Fibroblast of skin of right quadriceps (primary cell): ENCODE measurements at regions not wholly inside any gene's neighbourhood (a gene's known extent, or its start where the extent isn't known, plus 50 kb on each side); places are given as distances from the start of the nearest gene placed in this dataset.

Experiments
- DNase-seq: peaks from one replicate; pipeline ENCODE4 v3.0.0-alpha.2; 2013

DNA sequence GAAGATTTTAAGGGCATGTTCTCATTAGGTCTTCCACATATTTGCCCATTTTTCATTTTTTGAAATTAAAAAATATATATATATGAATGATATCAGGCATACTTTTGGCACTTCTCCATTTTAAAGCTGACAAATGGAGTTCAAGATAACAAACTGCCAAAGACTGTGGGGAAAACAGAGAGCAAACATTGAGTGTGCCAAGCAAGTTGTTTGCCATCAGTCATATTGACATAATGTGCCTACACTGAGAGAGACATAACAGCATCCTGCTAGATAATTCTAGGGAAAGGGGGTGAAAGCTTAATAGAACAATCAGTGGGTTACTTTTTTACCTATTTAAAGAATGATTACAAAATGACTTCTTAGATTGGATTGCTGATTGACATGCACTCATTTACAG lies 529.4 kb upstream of the CXADR start:
- DNase-seq = no peak

DNA sequence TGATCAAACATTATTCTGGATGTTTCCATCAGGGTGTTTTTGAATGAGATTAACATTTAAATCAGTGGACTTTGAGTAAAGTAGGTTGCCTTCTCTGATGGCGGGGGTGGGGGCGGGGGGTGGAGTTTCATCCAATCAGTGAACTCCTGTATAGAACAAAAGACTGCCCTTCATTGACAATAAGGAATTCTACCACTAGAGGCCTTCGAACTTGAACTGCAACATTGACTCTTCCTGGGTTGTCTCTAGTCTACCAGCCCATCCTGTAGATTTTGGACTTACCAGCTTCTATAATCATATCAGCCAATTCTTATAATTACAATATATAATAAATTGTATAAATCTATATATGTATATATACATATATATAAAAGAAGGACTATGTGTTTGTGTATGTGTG lies 520.4 kb upstream of the CXADR start:
- no peak for DNase-seq

DNA sequence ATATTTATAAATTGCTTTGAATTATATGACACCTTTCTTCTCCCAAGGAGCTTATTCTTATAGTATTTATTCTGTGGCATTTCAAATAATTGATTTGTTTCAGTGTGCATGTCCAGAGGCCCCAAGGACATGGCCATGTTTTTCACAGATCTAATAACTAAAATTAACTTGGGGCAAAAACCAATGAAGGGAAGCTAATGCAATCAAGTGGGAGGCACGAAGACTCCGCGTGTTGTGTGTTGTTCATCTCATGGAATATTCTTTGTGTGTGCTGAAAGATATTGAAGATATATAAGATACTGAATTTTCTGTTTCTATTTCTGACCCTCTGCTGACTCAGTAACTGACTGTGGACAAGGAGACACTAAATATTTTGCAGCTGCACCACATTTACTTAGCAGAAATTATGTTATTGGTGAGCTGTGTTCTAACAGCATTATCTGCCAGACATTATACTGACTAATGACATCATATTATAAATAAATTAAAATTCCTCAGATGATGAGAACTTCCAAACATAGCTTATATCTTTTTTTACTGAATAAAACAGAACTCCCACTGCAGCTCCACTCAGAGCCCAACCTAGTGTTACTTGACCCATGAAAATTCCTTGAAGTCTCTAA lies 519.3 kb upstream of the CXADR start:
- DNase-seq = no peak

DNA sequence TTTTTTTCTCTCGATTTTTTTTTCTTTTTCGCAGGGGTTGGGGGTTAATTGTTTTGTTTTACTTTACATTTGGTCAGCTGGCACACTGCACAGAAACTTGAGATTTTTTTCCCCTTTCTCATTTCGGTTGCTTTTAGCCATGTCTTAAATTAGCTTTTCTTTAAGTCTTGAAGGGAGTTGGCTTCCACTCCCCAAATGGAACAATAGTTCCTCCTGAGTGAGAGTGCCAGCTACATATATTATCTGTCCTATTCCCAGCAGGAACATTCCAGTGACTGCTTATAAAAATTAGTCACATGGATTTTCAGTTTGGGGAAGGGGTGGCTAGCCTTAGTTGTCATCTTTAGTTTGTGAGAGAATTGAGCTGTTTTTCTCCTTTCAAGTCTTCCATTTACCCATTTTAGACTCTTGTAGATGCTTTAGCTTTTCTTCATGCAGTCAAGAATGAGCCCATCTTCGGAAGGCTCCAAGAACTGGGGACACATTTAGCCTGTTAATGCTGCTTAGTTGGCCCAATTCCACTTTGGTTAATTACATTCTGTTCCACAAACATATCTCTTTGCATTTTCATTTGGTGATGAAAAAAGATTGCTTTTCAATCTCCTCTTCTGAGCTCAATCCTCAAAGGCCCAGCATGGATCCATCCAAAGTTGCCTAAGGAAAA lies 510.1 kb upstream of the CXADR start:
- no peak for DNase-seq

DNA sequence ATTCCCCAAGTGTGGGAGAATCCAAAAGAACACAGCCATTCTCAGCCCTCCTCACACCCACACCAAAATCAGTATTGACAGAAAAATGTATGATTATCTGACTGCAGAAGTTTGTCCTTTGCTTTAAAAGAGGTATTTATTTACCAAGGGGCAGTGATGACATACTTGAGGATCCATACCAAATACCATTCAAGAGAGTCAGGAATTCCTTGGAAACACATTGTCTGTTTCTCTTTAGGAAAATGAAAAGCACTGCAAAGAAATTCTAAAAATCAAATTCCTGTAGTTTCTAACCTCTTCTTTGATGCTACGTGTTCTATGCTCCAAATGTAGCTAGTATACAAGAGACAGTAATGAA lies 509.6 kb upstream of the CXADR start:
- peak; percentile 73 for DNase-seq

DNA sequence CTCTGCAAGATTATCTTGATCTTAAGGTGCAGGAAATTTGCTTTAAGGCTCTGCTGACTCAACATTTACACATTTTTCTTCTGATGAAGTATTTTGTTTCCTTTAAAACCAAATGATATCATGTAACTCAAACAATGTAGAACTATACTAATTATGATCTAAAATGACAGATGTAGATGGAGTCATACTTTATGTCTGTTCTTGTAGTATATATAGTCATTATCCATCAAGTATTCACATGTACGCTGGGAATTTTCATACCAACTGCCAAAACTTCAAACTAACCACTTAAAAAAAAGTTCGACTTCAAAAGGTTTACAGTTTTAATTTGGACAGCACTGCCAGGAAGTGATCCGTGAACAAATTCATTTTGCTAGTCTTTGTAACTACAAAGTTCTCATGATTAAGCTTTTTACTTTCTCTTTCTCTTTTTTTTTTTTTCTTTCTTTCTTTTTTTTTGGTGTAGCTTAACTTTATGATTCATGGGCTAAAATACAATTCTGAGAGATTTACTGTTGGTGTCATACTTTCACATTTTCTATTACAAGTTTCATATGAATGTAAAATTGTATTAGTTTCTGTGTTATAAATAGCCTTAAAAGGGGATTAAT lies 509.0 kb upstream of the CXADR start:
- peak; percentile 25 for DNase-seq

DNA sequence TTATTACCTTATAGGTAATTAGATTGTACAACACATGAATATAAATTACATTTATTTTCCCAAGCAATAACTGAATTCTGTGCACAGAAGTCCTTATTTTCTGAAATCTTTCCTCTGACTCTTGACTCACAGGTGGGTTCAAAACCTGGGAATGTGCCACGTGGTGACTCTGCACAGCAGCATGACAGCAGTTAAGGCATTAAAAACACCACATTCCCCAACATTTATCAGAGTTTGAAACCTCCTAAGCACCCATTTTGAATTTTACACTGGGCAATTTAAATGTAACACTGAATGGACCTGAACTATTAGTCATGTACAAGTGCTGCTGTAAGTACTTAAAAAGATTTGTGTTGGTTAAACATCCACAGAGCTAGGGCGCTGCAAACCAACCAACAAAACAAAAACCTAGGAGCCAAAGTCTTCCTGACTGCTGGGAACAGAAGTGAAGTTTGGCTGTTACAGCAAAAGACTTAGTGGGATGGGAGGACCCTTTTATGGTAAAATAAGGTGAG lies 480.6 kb upstream of the CXADR start:
- DNase-seq = no peak

DNA sequence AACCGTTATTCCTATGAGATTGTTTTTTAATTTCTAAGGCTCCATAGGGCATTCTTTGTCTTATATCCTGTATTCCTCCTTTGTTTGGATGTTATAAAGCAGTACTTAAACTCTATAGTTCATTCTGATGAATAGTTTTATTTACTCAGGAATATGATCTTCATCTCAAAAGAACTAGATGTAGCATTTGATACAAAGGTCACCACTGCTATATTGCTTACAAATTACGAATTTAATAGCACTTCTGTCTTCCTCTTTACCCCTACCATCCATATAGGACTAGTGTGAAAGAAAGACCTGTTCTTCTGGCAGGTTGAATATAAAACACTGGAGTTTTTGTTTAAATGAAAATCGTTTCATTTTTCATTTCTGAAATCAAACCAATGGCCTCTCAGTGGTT lies 468.1 kb upstream of the CXADR start:
- no peak for DNase-seq

DNA sequence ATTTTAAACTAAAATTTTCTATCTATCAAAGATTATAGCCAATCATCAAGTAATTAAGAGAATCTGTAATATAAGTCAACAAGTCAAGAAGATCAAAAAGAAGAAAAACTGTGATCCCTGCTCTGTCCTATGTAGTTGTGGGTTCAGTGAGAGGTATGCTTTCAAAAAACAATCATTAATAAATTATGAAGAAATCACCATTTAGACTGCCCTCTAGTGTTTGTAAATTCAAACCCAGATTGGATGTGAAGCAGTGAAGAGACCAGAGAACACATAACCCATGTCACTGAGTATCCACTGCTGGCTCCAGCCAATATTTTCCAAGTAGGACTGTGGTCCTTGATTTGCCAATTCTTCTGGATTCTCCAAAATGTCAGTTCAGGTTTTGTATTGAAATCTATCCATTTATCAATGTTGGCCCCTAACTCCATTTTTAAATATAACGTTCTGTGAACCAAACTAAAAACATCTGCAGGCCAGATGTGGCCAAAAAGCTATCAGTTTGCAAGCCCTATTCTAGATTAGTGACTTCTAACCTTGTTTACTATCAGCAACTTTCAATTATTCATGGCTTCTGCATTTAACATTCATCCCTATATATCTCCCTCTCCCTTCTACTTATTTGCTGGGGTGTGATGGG lies 467.5 kb upstream of the CXADR start:
- DNase-seq = peak; percentile 28

DNA sequence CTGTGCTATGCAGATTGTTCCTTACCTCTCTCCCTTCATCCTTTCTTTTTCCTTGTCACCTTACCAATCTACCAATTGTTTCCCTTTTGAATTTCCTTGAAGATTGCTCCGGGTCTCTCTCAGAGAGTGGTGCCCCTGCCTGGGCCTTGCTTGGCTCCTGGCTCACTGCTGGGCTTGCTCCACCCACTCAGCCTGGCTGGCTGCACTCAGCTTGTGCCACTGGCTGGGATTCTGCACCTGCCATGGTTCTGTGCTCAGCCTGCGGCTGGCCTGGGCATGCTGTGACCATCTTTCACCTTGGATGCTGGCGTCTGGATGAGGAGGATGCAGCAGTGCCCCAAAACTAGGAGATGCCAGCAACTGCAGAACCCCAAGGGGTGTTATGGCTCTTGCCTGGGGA lies 463.9 kb upstream of the CXADR start:
- DNase-seq = no peak

DNA sequence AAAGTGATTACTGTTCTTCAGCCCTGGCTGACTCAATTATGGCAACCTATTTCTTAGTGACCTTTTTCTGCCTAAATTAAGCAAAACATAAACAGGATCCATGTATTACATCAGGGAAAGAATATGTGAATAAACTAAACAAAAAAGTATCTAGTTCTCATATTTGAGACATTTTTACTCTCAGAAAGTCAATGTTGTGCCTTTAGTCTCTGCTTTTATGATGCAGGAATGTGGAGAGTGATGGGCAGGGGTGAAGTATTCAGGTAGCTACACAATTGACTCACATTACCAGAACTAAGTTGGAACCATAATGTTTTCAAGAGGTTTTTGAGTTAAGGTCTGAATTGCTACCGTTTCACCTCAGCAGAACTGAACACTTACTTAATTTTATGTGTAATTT lies 462.7 kb upstream of the CXADR start:
- DNase-seq = no peak

DNA sequence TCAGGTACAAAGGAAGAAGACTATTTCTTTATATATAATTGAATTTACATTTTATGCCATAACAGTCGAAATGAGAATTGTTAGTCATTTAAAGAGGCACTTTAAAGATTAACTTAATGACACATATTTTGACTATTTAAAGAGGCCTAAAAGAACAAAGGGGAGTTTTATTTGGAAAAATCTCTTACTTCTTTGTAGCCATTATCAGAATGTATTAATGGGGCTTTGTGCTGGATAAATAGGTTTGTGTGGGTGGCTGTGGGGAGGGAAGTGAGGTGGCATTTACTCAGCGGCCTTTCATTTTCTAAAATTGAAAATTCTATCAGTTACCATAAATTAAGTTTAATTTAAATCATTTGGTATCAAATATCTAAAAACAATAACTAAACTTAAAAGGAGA lies 462.2 kb upstream of the CXADR start:
- DNase-seq = no peak

DNA sequence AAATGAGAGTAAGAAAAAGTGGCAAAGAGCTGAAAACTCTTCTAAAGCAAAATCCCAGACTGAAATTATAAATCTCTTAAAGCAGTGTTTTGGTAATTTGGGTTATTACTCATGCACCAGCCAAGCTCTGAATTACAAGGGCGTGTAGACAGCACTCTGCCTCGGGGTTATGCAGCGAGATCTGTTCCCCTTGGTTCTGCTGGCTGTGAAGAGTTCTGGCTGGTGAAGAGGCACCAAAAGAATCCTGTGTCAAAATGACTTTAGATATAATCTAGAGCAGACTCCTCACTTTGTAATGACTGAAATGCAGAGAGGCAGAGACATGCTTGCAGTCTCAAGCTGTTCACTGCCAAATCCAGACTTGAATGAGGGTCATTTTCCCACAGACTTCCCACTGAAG lies 461.8 kb upstream of the CXADR start:
- no peak for DNase-seq

DNA sequence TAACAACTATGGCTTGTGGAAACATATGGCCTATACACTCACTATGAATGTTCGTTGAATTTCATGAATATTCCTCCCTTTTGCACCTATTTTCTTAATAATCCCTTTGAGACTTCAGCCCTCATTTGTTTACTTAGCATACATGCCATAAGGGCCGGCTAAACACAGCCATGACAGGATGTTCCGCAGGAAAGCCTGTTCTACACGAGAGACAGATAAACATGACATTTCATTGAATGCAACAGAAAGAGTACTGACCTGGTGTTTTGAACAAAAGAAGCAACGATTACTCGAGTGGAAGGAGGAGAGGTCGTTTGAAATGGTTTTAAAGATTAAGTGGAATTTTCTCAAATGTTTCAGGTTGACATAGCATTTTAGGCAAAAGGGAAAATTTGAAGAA lies 459.5 kb upstream of the CXADR start:
- no peak for DNase-seq

DNA sequence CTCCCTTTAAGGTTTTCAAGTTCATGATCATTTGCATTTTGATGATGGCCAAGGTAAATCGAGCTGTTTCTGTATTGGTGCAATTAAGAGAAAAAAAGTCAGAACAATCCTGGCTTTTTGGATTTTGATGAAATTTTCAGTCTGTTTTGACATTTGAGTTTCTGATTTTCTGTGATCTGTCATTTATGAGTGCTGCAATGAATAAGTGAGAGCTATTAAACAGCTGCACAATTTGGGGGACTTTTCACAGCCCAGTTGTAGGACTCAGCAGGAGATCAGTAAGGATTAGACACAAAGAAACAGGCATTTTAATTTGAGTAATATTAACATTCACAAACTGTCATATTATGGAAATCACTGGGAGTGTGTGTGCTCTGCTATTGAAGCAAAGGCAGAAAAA lies 452.9 kb upstream of the CXADR start:
- no peak for DNase-seq

DNA sequence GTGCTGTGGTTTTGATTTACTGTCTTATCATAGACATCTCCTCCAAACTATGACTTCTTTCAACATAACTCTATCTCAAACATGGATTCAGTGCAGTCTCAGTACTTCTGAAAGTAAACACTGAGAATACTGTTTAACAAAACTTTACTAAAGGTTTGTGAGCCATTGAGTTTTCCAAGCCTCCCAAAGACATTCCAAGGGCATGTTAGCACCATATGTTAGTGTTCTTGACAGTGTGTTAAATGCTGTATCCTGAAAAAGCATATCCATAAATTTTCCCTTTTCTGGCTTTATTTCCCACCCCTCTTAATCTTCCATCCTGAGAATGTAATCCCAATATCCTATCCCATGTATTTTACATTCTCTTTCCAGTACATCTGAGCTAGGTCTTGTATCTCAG lies 446.8 kb upstream of the CXADR start:
- DNase-seq = no peak

DNA sequence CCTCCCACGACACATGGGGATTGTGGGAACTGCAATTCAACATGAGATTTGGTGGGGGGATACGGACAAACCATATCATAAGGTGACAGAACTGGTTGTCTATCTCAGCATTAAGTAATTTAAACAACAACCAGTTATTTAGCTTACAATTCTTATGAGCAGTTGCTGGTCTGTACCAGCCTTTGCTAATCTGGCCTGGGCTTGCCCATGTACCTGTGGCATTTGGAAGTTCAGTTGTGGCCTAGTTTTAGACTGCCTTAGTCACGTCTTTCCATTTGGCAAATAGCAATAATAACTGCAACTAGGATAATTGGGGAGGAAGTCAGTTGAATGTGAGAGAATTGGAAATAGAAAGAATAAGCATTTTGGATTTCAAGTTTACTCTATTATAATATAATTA lies 441.8 kb upstream of the CXADR start:
- DNase-seq = no peak

DNA sequence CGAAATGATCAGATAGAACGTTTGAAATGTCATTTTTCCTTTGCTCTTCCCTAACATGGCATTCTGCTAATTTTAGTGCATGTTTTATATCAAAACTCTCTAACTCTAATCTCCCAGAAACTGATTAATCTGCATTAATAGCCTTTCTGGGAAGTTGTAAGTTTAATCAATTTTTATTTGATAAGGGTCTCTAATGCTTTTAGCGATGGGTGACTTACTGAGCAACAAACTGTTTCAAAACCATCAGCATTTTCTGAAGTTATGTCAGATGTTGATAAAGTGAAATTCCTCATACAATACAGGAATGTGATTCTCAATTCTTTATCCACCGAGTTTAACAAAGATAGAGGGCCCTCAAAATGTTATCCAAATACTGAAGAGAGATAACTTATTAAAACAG lies 431.6 kb upstream of the CXADR start:
- no peak for DNase-seq

DNA sequence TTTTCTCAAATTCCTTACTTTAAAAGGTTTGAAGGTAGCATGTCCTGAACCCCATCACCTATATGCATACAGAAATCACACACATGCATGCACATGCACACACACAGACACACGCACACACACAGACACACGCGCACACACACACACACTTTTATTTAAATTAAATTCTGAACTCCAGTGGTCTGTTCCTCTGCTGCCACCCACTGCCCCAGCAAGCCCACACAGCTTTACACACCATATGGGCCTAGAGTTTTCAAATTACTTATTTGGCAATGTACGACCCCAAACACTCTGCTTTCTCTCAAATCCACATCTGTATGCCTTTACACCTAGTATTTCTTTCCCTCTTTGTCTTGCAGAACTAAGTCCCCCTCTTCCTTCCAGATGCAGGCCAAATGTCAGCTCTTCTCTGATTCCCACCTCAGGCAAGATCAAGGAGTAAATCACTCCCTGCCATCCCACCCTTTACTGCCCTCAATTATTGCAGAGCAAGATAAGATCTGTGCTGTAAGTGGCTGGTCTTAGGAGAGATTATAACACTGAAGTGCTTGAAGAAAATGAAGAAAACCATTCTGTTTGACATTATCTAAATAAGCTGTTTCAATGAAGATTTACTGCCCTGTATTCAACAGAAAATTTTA lies 429.9 kb upstream of the CXADR start:
- DNase-seq = no peak

DNA sequence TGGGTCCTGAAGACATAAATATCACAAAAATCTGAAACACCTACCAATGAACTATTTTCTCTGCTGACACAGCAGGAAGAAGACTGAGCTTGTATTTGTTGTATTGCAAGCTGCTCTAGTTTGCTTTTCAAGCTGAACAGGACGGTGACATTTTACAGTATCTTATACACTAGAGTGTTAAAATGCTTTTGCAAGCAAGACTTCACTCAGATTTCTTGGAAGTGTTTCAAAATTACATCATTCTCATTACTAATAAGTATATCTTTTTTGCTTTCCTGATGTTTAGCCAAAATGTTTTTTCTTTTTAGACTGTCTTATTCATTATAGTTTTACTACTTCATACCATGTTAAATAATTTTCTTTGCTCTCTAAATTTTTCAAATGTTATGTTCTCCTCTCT lies 427.1 kb upstream of the CXADR start:
- no peak for DNase-seq

DNA sequence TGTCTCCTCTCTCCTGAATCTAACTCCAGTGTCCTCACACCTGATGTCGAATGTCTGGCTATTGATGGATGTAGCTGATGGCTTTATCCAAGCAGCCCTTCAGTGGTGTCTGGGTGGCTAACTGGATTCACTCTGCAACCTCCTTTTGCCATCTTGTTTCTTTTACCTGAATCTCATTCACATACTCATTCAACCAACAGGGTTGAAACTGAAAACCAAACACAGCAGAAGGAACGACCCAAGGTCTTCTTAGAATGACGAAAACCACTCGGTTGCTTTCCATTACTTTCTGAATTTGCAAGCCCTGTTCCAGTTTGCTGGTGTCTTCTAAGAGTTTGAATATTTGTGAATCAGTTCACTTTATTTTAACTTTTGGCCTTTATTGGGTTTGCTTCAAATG lies 424.3 kb upstream of the CXADR start:
- DNase-seq = no peak

DNA sequence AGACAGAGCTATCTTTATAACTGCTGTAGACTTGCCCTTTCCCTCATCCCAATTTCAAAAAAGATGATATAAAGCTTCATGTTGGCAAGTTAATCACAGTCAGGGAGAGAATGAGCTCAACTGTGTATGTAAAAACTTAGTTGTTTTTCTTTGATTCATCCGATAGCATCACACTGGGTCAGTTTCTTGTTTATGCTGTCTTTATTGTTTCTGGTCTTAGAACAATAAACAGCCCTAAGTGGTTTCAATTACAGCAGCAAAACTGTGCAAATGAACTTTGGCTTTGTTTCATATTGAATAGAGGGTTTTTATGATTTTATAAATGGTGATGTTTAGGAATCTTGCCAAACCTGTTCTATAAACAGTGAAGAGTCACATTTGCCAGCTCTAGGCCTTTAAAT lies 423.8 kb upstream of the CXADR start:
- DNase-seq = no peak

DNA sequence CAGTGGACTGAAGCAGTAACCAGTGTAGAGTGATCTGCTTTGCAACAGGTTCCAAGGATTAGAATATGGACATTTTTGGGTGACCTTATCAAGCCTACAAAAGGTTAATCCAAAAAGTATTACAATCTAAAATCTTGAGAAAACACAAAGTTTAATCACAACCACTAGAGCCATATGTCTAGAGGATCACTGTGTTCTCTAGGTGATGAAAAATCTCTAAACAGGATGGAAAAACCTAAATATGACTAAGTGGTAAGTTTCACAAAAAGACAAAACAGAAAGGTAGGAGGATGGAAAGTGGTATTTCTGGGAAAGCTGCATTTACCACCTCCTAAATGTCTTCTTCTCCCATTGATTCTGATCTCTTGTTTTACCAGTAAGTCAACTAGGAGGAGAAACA lies 411.1 kb upstream of the CXADR start:
- no peak for DNase-seq

DNA sequence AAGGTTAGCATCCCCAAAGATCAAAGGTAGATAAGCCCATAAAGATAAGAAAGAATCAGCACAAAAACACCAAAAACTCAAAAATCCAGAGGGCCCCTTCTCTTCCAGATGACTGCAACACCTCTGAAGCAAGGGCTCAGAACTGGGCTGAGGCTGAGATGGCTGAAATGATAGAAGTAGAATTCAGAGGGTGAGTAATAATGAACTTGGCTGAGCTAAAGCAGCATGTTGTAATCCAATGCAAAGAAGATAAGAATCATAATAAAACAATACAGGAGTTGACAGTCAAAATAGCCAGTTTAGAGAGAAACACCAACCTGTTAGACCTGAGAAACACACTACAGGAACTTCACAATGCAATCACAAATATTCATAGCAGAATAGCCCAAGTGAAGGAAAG lies 406.9 kb upstream of the CXADR start:
- DNase-seq = no peak
